ENCODE measurements at regions not wholly inside any gene's neighbourhood (a gene's known extent, or its start where the extent isn't known, plus 50 kb on each side); places are given as distances from the start of the nearest gene placed in this dataset.

GRCh38 chr4:52371841-52372240 is 287.3 kb downstream of the USP46 start:
- Histone ChIP-seq H3K9me3 (ENCODE audit: low read length) (no peaks in the 10 kb centered on the region), H4K20me1 (ENCODE audit: insufficient read depth, low read length) (no peaks in the 10 kb centered on the region), H3K79me2 (ENCODE audit: insufficient read depth, low read depth, low read length) (no peaks in the 10 kb centered on the region), H3K27ac (ENCODE audit: low read depth, low read length, poor library complexity, severe bottlenecking) (no peak overlapping the region), H3K36me3 (ENCODE audit: insufficient read depth, low read length) (no peaks in the 10 kb centered on the region), H3K4me3 (ENCODE audit: low read depth, low read length, poor library complexity, severe bottlenecking) (no peak overlapping the region), H3K4me1 (ENCODE audit: insufficient read depth, low read length, poor library complexity, severe bottlenecking) (no peaks in the 10 kb centered on the region), H3K9me2 (ENCODE audit: insufficient read depth, low read length) (no peaks in the 10 kb centered on the region), H2AFZ (ENCODE audit: low read length) (no peak overlapping the region), H3K4me2 (ENCODE audit: low read length) (no peak overlapping the region)
- DNase-seq (ENCODE audit: low spot score): no peak
- ChIA-PET POLR2A (no interaction called here), CTCF (ENCODE audit: unreplicated experiment) (no interaction called here)
- BruUV-seq (replicated peaks): no TSS peak
- intact Hi-C loops (cut with micrococcal nuclease; ENCODE audit: unreplicated experiment): loop anchor here (10.0 kb wide), 1 partner anchor 493 kb away; the partner anchor contains the start of gene RASL11B
- TF ChIP-seq EZH2phosphoT487 (IDR thresholded peaks at IDR 0.05; ENCODE audit: borderline replicate concordance, low read depth, low read length): no peak
- TF ChIP-seq, protein P1, sequence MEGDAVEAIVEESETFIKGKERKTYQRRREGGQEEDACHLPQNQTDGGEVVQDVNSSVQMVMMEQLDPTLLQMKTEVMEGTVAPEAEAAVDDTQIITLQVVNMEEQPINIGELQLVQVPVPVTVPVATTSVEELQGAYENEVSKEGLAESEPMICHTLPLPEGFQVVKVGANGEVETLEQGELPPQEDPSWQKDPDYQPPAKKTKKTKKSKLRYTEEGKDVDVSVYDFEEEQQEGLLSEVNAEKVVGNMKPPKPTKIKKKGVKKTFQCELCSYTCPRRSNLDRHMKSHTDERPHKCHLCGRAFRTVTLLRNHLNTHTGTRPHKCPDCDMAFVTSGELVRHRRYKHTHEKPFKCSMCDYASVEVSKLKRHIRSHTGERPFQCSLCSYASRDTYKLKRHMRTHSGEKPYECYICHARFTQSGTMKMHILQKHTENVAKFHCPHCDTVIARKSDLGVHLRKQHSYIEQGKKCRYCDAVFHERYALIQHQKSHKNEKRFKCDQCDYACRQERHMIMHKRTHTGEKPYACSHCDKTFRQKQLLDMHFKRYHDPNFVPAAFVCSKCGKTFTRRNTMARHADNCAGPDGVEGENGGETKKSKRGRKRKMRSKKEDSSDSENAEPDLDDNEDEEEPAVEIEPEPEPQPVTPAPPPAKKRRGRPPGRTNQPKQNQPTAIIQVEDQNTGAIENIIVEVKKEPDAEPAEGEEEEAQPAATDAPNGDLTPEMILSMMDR (conservative IDR thresholded peaks at IDR 0.05; ENCODE audit: low read length): no peak

DNA sequence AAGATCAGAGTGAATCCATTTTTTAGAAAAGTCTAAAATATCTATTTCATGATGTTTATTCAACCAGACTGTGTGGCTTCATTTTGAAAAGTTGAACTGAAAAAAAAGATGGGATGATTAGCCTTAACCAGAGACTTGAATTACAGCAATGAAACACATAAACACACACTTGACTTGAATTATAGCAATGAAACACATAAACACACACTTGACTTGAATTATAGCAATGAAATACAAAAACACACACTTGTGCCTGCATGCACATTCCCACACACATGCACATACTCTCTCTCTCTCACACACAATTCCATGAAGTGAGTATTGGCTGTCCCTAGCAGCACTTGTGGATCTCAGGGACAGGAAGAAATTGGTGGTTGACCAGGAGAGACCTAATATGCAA is 286.8 kb downstream of the USP46 start:
- ChIA-PET CTCF (ENCODE audit: unreplicated experiment) (no interaction called here), POLR2A (no interaction called here)
- Histone ChIP-seq H3K4me2 (ENCODE audit: low read length) (no peak overlapping the region), H4K20me1 (ENCODE audit: insufficient read depth, low read length) (no peaks in the 10 kb centered on the region), H3K27ac (ENCODE audit: low read depth, low read length, poor library complexity, severe bottlenecking) (no peak overlapping the region), H2AFZ (ENCODE audit: low read length) (no peak overlapping the region), H3K36me3 (ENCODE audit: insufficient read depth, low read length) (no peaks in the 10 kb centered on the region), H3K9me3 (ENCODE audit: low read length) (no peaks in the 10 kb centered on the region), H3K9me2 (ENCODE audit: insufficient read depth, low read length) (no peaks in the 10 kb centered on the region), H3K4me3 (ENCODE audit: low read depth, low read length, poor library complexity, severe bottlenecking) (no peak overlapping the region), H3K79me2 (ENCODE audit: insufficient read depth, low read depth, low read length) (no peaks in the 10 kb centered on the region), H3K4me1 (ENCODE audit: insufficient read depth, low read length, poor library complexity, severe bottlenecking) (no peaks in the 10 kb centered on the region)
- BruUV-seq (replicated peaks): no TSS peak
- intact Hi-C loops (cut with micrococcal nuclease; ENCODE audit: unreplicated experiment): loop anchor here (10.0 kb wide), 1 partner anchor 493 kb away; the partner anchor contains the start of gene RASL11B
- DNase-seq (ENCODE audit: low spot score): no peak
- no peak for TF ChIP-seq EZH2phosphoT487 (IDR thresholded peaks at IDR 0.05; ENCODE audit: borderline replicate concordance, low read depth, low read length)
- TF ChIP-seq, protein P1 (conservative IDR thresholded peaks at IDR 0.05; ENCODE audit: low read length): no peak

DNA sequence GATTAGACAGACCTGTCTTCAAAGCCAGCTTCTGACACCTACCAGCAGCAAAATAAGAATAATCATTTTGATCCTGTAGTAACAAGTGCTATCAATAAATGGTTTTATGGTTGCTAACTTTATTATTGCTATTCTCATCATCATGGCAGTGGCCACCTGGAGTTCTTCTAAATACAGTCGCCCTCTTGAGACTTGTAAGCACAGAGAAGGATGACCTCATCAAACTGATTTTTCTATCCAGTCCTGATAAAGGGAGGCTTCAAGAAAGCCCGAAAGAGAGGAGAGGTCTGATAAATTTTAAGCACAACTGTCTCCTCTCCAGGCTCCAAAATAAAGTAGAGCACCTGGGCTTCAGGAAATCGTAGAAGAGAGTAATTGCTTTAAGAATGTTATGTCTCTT is 286.4 kb downstream of the USP46 start:
- intact Hi-C loops (cut with micrococcal nuclease; ENCODE audit: unreplicated experiment): loop anchor here (10.0 kb wide), 1 partner anchor 492 kb away; the partner anchor contains the start of gene RASL11B
- Histone ChIP-seq H3K27ac (ENCODE audit: low read depth, low read length, poor library complexity, severe bottlenecking) (no peak overlapping the region), H3K4me3 (ENCODE audit: low read depth, low read length, poor library complexity, severe bottlenecking) (no peak overlapping the region), H2AFZ (ENCODE audit: low read length) (no peak overlapping the region), H3K9me2 (ENCODE audit: insufficient read depth, low read length) (no peaks in the 10 kb centered on the region), H4K20me1 (ENCODE audit: insufficient read depth, low read length) (no peaks in the 10 kb centered on the region), H3K36me3 (ENCODE audit: insufficient read depth, low read length) (no peaks in the 10 kb centered on the region), H3K79me2 (ENCODE audit: insufficient read depth, low read depth, low read length) (no peaks in the 10 kb centered on the region), H3K9me3 (ENCODE audit: low read length) (no peaks in the 10 kb centered on the region), H3K4me2 (ENCODE audit: low read length) (no peak overlapping the region), H3K4me1 (ENCODE audit: insufficient read depth, low read length, poor library complexity, severe bottlenecking) (no peaks in the 10 kb centered on the region)
- BruUV-seq (replicated peaks): no TSS peak
- ChIA-PET CTCF (ENCODE audit: unreplicated experiment) (no interaction called here), POLR2A (no interaction called here)
- TF ChIP-seq, protein P1 (conservative IDR thresholded peaks at IDR 0.05; ENCODE audit: low read length): no peak
- TF ChIP-seq EZH2phosphoT487 (IDR thresholded peaks at IDR 0.05; ENCODE audit: borderline replicate concordance, low read depth, low read length): no peak
- DNase-seq (ENCODE audit: low spot score): no peak
